Transverse colon (tissue), 4 donors: ENCODE measurements at regions not wholly inside any gene's neighbourhood (a gene's known extent, or its start where the extent isn't known, plus 50 kb on each side); places are given as distances from the start of the nearest gene placed in this dataset.

Source experiments
- EP300 ChIP-seq: sonication (generic); formaldehyde crosslinking; IDR thresholded peaks from one replicate; pipeline ENCODE4 v1.6.1; 2017; ENCODE audit warnings: antibody characterized with exemption, low read depth
- POLR2A ChIP-seq: fragments of 450-650 bp; IDR thresholded peaks from one replicate; pipeline ENCODE4 v1.6.1; 2016; ENCODE audit warnings: antibody characterized with exemption, mild to moderate bottlenecking, moderate library complexity
- POLR2AphosphoS5 ChIP-seq, 3 donors: sonication (generic); formaldehyde crosslinking; IDR thresholded peaks; one replicate each; pipeline ENCODE4 v1.6.1; 2016; ENCODE audit warnings: antibody characterized with exemption in 3 of 3
- TF ChIP-seq, protein P1 (sequence below), 5 experiments: fragments of 200-600 bp in 3 of 5; fragments of 450-650 bp in 2 of 5; sonication (generic) in 3 of 5; IDR thresholded peaks; 1 replicate in 2 of 5; 2 replicates in 3 of 5; pipeline ENCODE4 v1.5.1; 2016 to 2017; ENCODE audit warnings: antibody characterized with exemption in 5 of 5, inconsistent platforms in 3 of 5, mild to moderate bottlenecking in 2 of 5, moderate library complexity in 1 of 5

DNA sequence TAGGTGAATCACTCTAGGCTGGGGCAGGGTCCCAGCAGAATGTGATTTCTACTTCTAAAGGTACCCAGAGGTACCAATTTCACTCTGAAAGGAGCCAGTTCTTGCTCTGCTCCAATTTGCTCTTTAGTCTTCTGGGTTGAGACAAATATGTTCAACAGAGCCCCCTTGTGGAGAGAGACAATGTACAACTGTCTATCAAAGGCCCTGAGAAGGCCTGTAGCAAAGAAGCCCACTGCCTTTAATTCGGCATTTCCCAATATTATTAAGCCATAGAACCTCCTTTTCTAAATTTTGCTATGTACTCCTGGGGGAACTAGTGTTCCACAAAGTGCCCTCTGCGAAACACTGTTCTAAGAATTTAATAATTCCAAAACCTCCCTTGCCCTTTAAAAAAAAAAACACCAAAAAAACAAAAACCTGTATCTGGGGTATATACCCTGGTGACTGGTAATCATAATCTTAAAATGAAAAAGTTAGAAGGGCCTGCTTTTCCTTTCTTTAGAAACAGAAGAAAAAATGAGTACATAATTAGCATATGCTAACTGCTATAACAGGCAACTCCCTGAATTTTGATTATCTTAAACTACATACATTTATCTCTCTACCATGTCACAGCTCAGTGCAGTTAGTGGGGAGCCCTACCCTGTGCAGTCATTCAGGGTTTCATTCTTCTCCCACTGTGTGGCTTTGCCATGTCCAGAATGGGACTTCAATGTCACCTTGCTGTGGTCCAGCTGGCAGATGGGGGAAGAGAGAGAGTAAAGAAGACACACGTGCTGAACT, 160.9 kb upstream of the BMPER start:
- TF ChIP-seq, protein P1, sequence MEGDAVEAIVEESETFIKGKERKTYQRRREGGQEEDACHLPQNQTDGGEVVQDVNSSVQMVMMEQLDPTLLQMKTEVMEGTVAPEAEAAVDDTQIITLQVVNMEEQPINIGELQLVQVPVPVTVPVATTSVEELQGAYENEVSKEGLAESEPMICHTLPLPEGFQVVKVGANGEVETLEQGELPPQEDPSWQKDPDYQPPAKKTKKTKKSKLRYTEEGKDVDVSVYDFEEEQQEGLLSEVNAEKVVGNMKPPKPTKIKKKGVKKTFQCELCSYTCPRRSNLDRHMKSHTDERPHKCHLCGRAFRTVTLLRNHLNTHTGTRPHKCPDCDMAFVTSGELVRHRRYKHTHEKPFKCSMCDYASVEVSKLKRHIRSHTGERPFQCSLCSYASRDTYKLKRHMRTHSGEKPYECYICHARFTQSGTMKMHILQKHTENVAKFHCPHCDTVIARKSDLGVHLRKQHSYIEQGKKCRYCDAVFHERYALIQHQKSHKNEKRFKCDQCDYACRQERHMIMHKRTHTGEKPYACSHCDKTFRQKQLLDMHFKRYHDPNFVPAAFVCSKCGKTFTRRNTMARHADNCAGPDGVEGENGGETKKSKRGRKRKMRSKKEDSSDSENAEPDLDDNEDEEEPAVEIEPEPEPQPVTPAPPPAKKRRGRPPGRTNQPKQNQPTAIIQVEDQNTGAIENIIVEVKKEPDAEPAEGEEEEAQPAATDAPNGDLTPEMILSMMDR (IDR thresholded peaks at IDR 0.05) = peak; percentile 15 to 47 (median 43)
- no peak for TF ChIP-seq POLR2AphosphoS5 (IDR thresholded peaks at IDR 0.05)
- TF ChIP-seq POLR2A = no peak
- no peak for TF ChIP-seq EP300
